ENCODE measurements at regions not wholly inside any gene's neighbourhood (a gene's known extent, or its start where the extent isn't known, plus 50 kb on each side); places are given as distances from the start of the nearest gene placed in this dataset.

DNA sequence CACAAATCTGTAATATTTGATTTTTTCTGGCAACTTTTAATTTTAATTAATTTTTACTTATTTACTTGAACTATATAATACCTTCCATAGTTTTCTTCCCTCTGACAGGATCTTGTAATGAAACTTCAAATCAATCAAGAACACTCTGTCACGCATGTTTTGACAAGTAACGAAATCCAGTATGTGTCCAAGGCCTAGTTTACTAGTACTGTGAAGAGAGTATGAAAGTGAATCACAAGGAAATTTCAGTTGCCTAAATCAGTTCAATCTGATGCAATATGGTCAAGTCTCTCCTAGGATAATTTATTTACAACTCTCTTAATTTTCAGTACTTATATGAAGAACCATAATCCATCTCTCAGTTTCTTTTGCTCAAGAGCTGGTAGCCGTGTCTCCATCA is 1344.6 kb upstream of the ZEB2 start:
- TF ChIP-seq, protein P1, sequence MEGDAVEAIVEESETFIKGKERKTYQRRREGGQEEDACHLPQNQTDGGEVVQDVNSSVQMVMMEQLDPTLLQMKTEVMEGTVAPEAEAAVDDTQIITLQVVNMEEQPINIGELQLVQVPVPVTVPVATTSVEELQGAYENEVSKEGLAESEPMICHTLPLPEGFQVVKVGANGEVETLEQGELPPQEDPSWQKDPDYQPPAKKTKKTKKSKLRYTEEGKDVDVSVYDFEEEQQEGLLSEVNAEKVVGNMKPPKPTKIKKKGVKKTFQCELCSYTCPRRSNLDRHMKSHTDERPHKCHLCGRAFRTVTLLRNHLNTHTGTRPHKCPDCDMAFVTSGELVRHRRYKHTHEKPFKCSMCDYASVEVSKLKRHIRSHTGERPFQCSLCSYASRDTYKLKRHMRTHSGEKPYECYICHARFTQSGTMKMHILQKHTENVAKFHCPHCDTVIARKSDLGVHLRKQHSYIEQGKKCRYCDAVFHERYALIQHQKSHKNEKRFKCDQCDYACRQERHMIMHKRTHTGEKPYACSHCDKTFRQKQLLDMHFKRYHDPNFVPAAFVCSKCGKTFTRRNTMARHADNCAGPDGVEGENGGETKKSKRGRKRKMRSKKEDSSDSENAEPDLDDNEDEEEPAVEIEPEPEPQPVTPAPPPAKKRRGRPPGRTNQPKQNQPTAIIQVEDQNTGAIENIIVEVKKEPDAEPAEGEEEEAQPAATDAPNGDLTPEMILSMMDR (IDR thresholded peaks at IDR 0.05): no peak
- H3K36me3 ChIP-seq (ENCODE audit: insufficient read depth, low read length): no peaks in the 10 kb centered on the region
- DNase-seq (no peak), ATAC-seq (ENCODE audit: poor library complexity) (no peak)
- ChIA-PET POLR2A (no interaction called here), CTCF (no interaction called here)
- H3K27ac Mint-ChIP-seq: no peak overlapping the region
- H3K4me1 ChIP-seq (ENCODE audit: insufficient read depth, low read length): no peaks in the 10 kb centered on the region
- no peaks in the 10 kb centered on the region for H3K4me1 Mint-ChIP-seq (ENCODE audit: low read depth)
- H3K4me3 ChIP-seq (ENCODE audit: low read length): no peak overlapping the region
- H3K4me3 Mint-ChIP-seq: no peak overlapping the region
- intact Hi-C loops (cut with DNase I, micrococcal nuclease): no loop called here
- no peaks in the 10 kb centered on the region for H3K36me3 Mint-ChIP-seq (ENCODE audit: low read depth)
- H3K27me3 Mint-ChIP-seq: no peaks in the 10 kb centered on the region
- H3K27me3 ChIP-seq (ENCODE audit: control insufficient read depth in 1 of 2, insufficient read depth in 2 of 2, low read length in 2 of 2): no peaks in the 10 kb centered on the region
- no peak overlapping the region for H3K27ac ChIP-seq (ENCODE audit: low read depth in 1 of 2, low read length in 2 of 2)
- no peaks in the 10 kb centered on the region for H3K9me3 Mint-ChIP-seq
- H3K9me3 ChIP-seq (ENCODE audit: control insufficient read depth in 1 of 2, insufficient read depth in 1 of 2, low read length in 2 of 2): no peaks in the 10 kb centered on the region

DNA sequence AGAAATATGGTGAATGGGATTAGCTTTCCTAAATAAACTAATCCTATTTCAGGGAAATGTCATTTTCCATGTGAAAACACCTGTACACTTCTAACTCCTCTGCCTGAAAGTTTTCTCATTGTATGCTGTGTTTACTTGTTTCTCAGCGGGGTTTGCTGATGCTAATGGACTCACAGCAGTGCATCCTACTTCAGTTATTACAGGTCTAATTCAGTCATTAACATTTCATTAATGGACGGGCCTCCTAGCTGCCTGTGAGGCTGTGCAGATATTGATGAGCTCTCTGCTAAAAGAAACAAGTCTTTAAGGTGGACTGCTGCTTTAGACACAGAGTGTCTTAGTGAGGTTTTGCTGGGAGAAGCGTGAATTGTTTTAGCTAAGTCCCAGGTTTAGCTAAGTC is 1342.0 kb upstream of the ZEB2 start:
- H3K27me3 ChIP-seq (ENCODE audit: control insufficient read depth in 1 of 2, insufficient read depth in 2 of 2, low read length in 2 of 2): no peaks in the 10 kb centered on the region
- no peaks in the 10 kb centered on the region for H3K36me3 ChIP-seq (ENCODE audit: insufficient read depth, low read length)
- intact Hi-C loops (cut with DNase I, micrococcal nuclease): no loop called here
- CTCF ChIA-PET: no interaction called here
- no peaks in the 10 kb centered on the region for H3K9me3 Mint-ChIP-seq
- no peak for ATAC-seq (ENCODE audit: poor library complexity)
- H3K4me3 Mint-ChIP-seq: no peak overlapping the region
- no peak for DNase-seq
- POLR2A ChIA-PET: no interaction called here
- no peaks in the 10 kb centered on the region for H3K4me1 ChIP-seq (ENCODE audit: insufficient read depth, low read length)
- peaks cover 0 to 6% of the 10 kb centered on the region in 2 experiments for H3K9me3 ChIP-seq (ENCODE audit: control insufficient read depth in 1 of 2, insufficient read depth in 1 of 2, low read length in 2 of 2)
- TF ChIP-seq, protein P1 (IDR thresholded peaks at IDR 0.05): no peak
- H3K27ac ChIP-seq (ENCODE audit: low read depth in 1 of 2, low read length in 2 of 2): no peak overlapping the region
- H3K4me1 Mint-ChIP-seq (ENCODE audit: low read depth): no peaks in the 10 kb centered on the region
- H3K27me3 Mint-ChIP-seq: no peaks in the 10 kb centered on the region
- H3K27ac Mint-ChIP-seq: no peak overlapping the region
- no peaks in the 10 kb centered on the region for H3K36me3 Mint-ChIP-seq (ENCODE audit: low read depth)
- no peak overlapping the region for H3K4me3 ChIP-seq (ENCODE audit: low read length)

DNA sequence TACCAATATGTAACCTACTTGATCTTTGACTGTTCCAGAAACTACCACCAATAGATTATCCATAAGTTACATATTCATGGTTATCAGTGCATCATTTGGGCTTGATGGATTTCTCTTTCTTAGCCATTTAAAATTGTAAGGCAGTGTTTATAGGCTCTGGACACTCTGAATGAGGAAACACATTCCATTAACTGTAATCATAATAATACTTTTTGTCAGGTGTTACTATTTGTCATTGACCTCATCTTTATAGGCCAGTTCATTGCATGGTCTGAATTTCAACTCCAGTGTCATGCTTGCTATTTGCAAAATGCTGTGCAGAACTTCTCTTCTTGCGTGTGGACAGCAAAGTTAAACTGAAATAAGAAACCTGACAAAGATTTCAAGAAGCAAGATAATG is 1340.2 kb upstream of the ZEB2 start:
- H3K9me3 Mint-ChIP-seq: no peaks in the 10 kb centered on the region
- H3K4me3 Mint-ChIP-seq: no peak overlapping the region
- H3K27ac ChIP-seq (ENCODE audit: low read depth in 1 of 2, low read length in 2 of 2): no peak overlapping the region
- no peaks in the 10 kb centered on the region for H3K4me1 ChIP-seq (ENCODE audit: insufficient read depth, low read length)
- peaks cover 0 to 6% of the 10 kb centered on the region in 2 experiments for H3K9me3 ChIP-seq (ENCODE audit: control insufficient read depth in 1 of 2, insufficient read depth in 1 of 2, low read length in 2 of 2)
- no peak for ATAC-seq (ENCODE audit: poor library complexity)
- H3K27me3 ChIP-seq (ENCODE audit: control insufficient read depth in 1 of 2, insufficient read depth in 2 of 2, low read length in 2 of 2): no peaks in the 10 kb centered on the region
- H3K4me1 Mint-ChIP-seq (ENCODE audit: low read depth): no peaks in the 10 kb centered on the region
- H3K27ac Mint-ChIP-seq: no peak overlapping the region
- TF ChIP-seq, protein P1 (IDR thresholded peaks at IDR 0.05): no peak
- ChIA-PET CTCF (no interaction called here), POLR2A (no interaction called here)
- H3K36me3 ChIP-seq (ENCODE audit: insufficient read depth, low read length): no peaks in the 10 kb centered on the region
- no peak for DNase-seq
- no peaks in the 10 kb centered on the region for H3K27me3 Mint-ChIP-seq
- no peaks in the 10 kb centered on the region for H3K36me3 Mint-ChIP-seq (ENCODE audit: low read depth)
- H3K4me3 ChIP-seq (ENCODE audit: low read length): no peak overlapping the region
- intact Hi-C loops (cut with DNase I, micrococcal nuclease): no loop called here
